ENCODE measurements at regions not wholly inside any gene's neighbourhood (a gene's known extent, or its start where the extent isn't known, plus 50 kb on each side); places are given as distances from the start of the nearest gene placed in this dataset.

- TF ChIP-seq CTCF (IDR thresholded peaks at IDR 0.05 in 8 of 11, conservative IDR thresholded peaks at IDR 0.05 in 3 of 11): no peak
- no peak for TF ChIP-seq POLR2A (IDR thresholded peaks at IDR 0.05)
- TF ChIP-seq POLR2AphosphoS5 (IDR thresholded peaks at IDR 0.05): no peak
These were observed 502.5 kb downstream of the GRXCR1 start for GRCh38 chr4:43394976-43395375.
